IMR-90 (cell line): ENCODE measurements at regions not wholly inside any gene's neighbourhood (a gene's known extent, or its start where the extent isn't known, plus 50 kb on each side); places are given as distances from the start of the nearest gene placed in this dataset.
"Not testable (repeated sequence)": the region's sequence is repeated elsewhere in the genome, so short reads cannot be mapped to it uniquely, and the experiment has no call there.

Experiments
- ATAC-seq: fragments of 200-7000 bp; cut with Tn5 transposase; 2 replicates; pipeline ENCODE4 v1.9.1; 2020; ENCODE audit warnings: low read depth, mild to moderate bottlenecking, moderate library complexity
- BruUV-seq: library from RNA; stranded (reverse); fragments of 400-500 nt; replicated peaks from 2 replicates; lab custom pipeline; 2021; lab: Mats Ljungman, UMichigan
- CTCF ChIA-PET: fragments of 300-600 bp; formaldehyde crosslinking; extraction: SDS; loops from one replicate; lab custom pipeline; 2021; ENCODE audit warnings: antibody characterized with exemption; lab: Yijun Ruan, JAX
- POLR2A ChIA-PET: fragments of 300-600 bp; sonication (Branson Sonifier 250); formaldehyde crosslinking; loops from one replicate; lab custom pipeline; 2022; ENCODE audit warnings: antibody characterized with exemption; ENCODE audit not compliant: unreplicated experiment; lab: Charles Lee
- DNase-seq: peaks from one replicate; pipeline ENCODE4 v3.0.0; 2013
- H2AFZ ChIP-seq: replicated peaks from 2 replicates; pipeline ENCODE3; 2013; ENCODE audit warnings: low read length, mild to moderate bottlenecking; ENCODE audit not compliant: poor library complexity
- H2AK5ac ChIP-seq: 2 replicates; pipeline ENCODE4 v1.6.1; 2013; ENCODE audit warnings: low read depth, low read length, inconsistent platforms
- H2AK9ac ChIP-seq: replicated peaks from 2 replicates; pipeline ENCODE3; 2013; ENCODE audit warnings: mild to moderate bottlenecking, low read depth, low read length, moderate library complexity; ENCODE audit not compliant: poor library complexity
- H2BK120ac ChIP-seq: 2 replicates; pipeline ENCODE4 v1.6.1; 2013; ENCODE audit warnings: low read depth, low read length, inconsistent platforms
- H2BK15ac ChIP-seq: 3 replicates; pipeline ENCODE4 v1.6.1; 2013; ENCODE audit warnings: low read depth, low read length, inconsistent platforms
- H2BK20ac ChIP-seq: 2 replicates; pipeline ENCODE4 v1.6.1; 2013; ENCODE audit warnings: low read depth, mild to moderate bottlenecking, inconsistent platforms, low read length, moderate library complexity
- H2BK5ac ChIP-seq: 2 replicates; pipeline ENCODE4 v1.6.1; 2013; ENCODE audit warnings: mild to moderate bottlenecking, low read depth, low read length, inconsistent platforms; ENCODE audit not compliant: poor library complexity, severe bottlenecking
- H3K14ac ChIP-seq: replicated peaks from 2 replicates; pipeline ENCODE4 v1.6.1; 2013; ENCODE audit warnings: low read depth, low read length, inconsistent platforms
- H3K18ac ChIP-seq: 2 replicates; pipeline ENCODE4 v1.6.1; 2013; ENCODE audit warnings: low read depth, low read length, control low read depth
- H3K23ac ChIP-seq: 2 replicates; pipeline ENCODE4 v1.6.1; 2013; ENCODE audit warnings: low read depth, low read length, inconsistent platforms
- H3K27ac ChIP-seq: 2 replicates; pipeline ENCODE4 v1.5.1; 2013; ENCODE audit warnings: mild to moderate bottlenecking, control low read depth, low read length; ENCODE audit not compliant: insufficient read depth
- H3K27me3 ChIP-seq: 2 replicates; pipeline ENCODE4 v1.6.1; 2013; ENCODE audit warnings: low read length; ENCODE audit not compliant: control insufficient read depth, insufficient read depth
- H3K36me3 ChIP-seq: 2 replicates; pipeline ENCODE4 v1.6.1; 2013; ENCODE audit warnings: low read length, mixed read lengths; ENCODE audit not compliant: control insufficient read depth, insufficient read depth
- H3K4ac ChIP-seq: 2 replicates; pipeline ENCODE4 v1.6.1; 2013; ENCODE audit warnings: low read depth, low read length, inconsistent platforms
- H3K4me1 ChIP-seq: 2 replicates; pipeline ENCODE4 v1.6.1; 2013; ENCODE audit warnings: low read length, mixed read lengths; ENCODE audit not compliant: control insufficient read depth, insufficient read depth
- H3K4me2 ChIP-seq: 2 replicates; pipeline ENCODE4 v1.6.1; 2013; ENCODE audit warnings: low read depth, mild to moderate bottlenecking, control low read depth, low read length, moderate library complexity
- H3K4me3 ChIP-seq: 2 replicates; pipeline ENCODE4 v1.5.1; 2013; ENCODE audit warnings: low read depth, mild to moderate bottlenecking, control low read depth, low read length, moderate library complexity; ENCODE audit not compliant: insufficient read depth
- H3K56ac ChIP-seq: 2 replicates; pipeline ENCODE4 v1.6.1; 2013; ENCODE audit warnings: low read length, inconsistent platforms; ENCODE audit not compliant: insufficient read depth; ENCODE audit errors: extremely low read depth
- H3K79me1 ChIP-seq, 2 experiments: 2 replicates each; pipeline ENCODE4 v1.6.1; 2013; ENCODE audit warnings: low read length in 2 of 2, inconsistent platforms in 1 of 2, low read depth in 1 of 2
- H3K9ac ChIP-seq: 2 replicates; pipeline ENCODE4 v1.6.1; 2013; ENCODE audit warnings: low read depth, low read length, control low read depth
- H3K9me1 ChIP-seq: 2 replicates; pipeline ENCODE4 v1.6.1; 2013; ENCODE audit warnings: low read length, inconsistent platforms; ENCODE audit not compliant: insufficient read depth
- H3K9me3 ChIP-seq: 2 replicates; pipeline ENCODE4 v1.6.1; 2013; ENCODE audit warnings: low read length; ENCODE audit not compliant: control insufficient read depth, insufficient read depth
- H4K20me1 ChIP-seq: 2 replicates; pipeline ENCODE4 v1.6.1; 2013; ENCODE audit warnings: low read length, inconsistent platforms; ENCODE audit not compliant: insufficient read depth
- H4K5ac ChIP-seq: 2 replicates; pipeline ENCODE4 v1.6.1; 2013; ENCODE audit warnings: mild to moderate bottlenecking, low read depth, low read length, control low read depth
- H4K8ac ChIP-seq, 2 experiments: 2 replicates each; pipeline ENCODE4 v1.6.1; 2013; ENCODE audit warnings: low read depth in 2 of 2, low read length in 2 of 2, control low read depth in 1 of 2, inconsistent platforms in 1 of 2
- H4K91ac ChIP-seq: 2 replicates; pipeline ENCODE4 v1.6.1; 2013; ENCODE audit warnings: low read depth, low read length, inconsistent platforms; ENCODE audit not compliant: insufficient read depth
- CEBPB ChIP-seq: IDR thresholded peaks from 2 replicates; pipeline ENCODE4 v1.6.1; 2012; ENCODE audit warnings: low read depth, low read length, improper control_type of control experiment
- MAZ ChIP-seq: IDR thresholded peaks from 2 replicates; pipeline ENCODE4 v1.6.1; 2012; ENCODE audit warnings: low read depth, mild to moderate bottlenecking, low read length, improper control_type of control experiment, moderate library complexity, borderline replicate concordance
- MXI1 ChIP-seq: IDR thresholded peaks from 2 replicates; pipeline ENCODE4 v1.6.1; 2012; ENCODE audit warnings: low read depth, mild to moderate bottlenecking, low read length, moderate library complexity, borderline replicate concordance
- NFE2L2 ChIP-seq: fragments of 150-350 bp; IDR thresholded peaks from 2 replicates; pipeline ENCODE4 v1.6.1; 2016; ENCODE audit warnings: low read depth, mild to moderate bottlenecking, low read length
- RAD21 ChIP-seq: IDR thresholded peaks from 2 replicates; pipeline ENCODE4 v1.6.1; 2012; ENCODE audit warnings: low read length, improper control_type of control experiment
- RFX5 ChIP-seq: IDR thresholded peaks from 2 replicates; pipeline ENCODE4 v1.8.0; 2012; ENCODE audit warnings: low read depth, mild to moderate bottlenecking, low read length, moderate library complexity
- SMC3 ChIP-seq: fragments of 150-350 bp; IDR thresholded peaks from 2 replicates; pipeline ENCODE4 v1.6.1; 2016; ENCODE audit warnings: low read depth, mild to moderate bottlenecking, antibody characterized with exemption, low read length, moderate library complexity
- WGBS, 2 experiments: methylation state at CpG; one replicate each; pipeline versions ENCODE4 v1.1.5 to v1.1.7; 2013; ENCODE audit warnings: missing lambda C conversion rate in 2 of 2; ENCODE audit not compliant: insufficient read length in 1 of 2; ENCODE audit errors: extremely low coverage in 2 of 2; 5-methylcytosine and 5-hydroxymethylcytosine counted together
- dilution Hi-C: fragments of 300-500 bp; cut with HindIII; formaldehyde crosslinking; loops from one replicate; pipeline ENCODE4 v1.14.3; 2018; ENCODE audit warnings: low sequenced_read_pairs; ENCODE audit not compliant: unreplicated experiment
- in situ Hi-C: fragments of 300-500 bp; cut with MboI; formaldehyde crosslinking; loops from 3 replicates; pipeline ENCODE4 v1.14.3; 2019; ENCODE audit warnings: low sequenced_read_pairs, inconsistent platforms, mixed read lengths
- intact Hi-C: fragments of 100-400 bp; cut with micrococcal nuclease; formaldehyde crosslinking; loops from 2 replicates; pipeline ENCODE4 v1.10.0; 2022
- TF ChIP-seq, protein P1 (sequence below): conservative IDR thresholded peaks from 2 replicates; pipeline ENCODE4 v1.5.1; 2012; ENCODE audit warnings: mild to moderate bottlenecking, low read depth, low read length, improper control_type of control experiment

DNA sequence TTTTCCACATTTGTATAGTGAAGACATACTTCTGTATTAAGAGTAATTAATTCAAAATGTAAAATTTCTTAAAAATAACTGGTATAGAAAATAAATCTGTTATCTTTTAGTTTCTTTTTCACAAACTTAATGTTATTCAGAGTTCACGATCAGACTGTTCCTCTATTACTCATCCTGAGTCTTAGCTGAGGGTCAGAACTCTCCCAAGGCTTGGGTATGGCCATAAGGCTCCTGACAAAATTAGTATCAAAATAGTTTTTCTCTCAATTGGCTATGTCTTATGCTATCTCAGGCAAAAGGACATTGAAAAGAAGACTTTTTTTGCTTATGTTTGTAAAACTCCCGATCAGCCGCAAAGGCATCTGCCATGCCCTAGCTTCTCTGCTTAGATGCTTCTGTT lies 56.1 kb upstream of the NAB1 start:
- in situ Hi-C loops (no loop called here), dilution Hi-C loops (no loop called here), intact Hi-C loops (no loop called here)
- Histone ChIP-seq H3K27ac (no peak overlapping the region), H3K18ac (no peak overlapping the region), H3K4me2 (no peak overlapping the region), H4K91ac (no peak overlapping the region), H2AFZ (no peak overlapping the region), H3K9me3 (no peaks in the 10 kb centered on the region), H3K9ac (no peak overlapping the region), H3K56ac (no peak overlapping the region), H2BK120ac (no peak overlapping the region), H3K23ac (no peak overlapping the region), H4K20me1 (no peaks in the 10 kb centered on the region), H3K4me1 (no peaks in the 10 kb centered on the region), H2BK5ac (no peak overlapping the region), H2BK15ac (no peak overlapping the region), H3K36me3 (no peaks in the 10 kb centered on the region), H3K4me3 (no peak overlapping the region), H3K9me1 (no peaks in the 10 kb centered on the region), H3K14ac (no peak overlapping the region), H3K27me3 (peaks cover 2% of the 10 kb centered on the region; the same call in 1 of the 2 replicates), H2AK9ac (no peak overlapping the region), H2BK20ac (no peak overlapping the region), H4K5ac (no peak overlapping the region), H3K4ac (no peak overlapping the region), H3K79me1 (no peaks in the 10 kb centered on the region), H2AK5ac (no peak overlapping the region), H4K8ac (no peak overlapping the region)
- no TSS peak for BruUV-seq
- ATAC-seq, result no peak
- TF ChIP-seq MXI1, result no peak
- no peak for TF ChIP-seq SMC3
- no peak for TF ChIP-seq NFE2L2
- TF ChIP-seq RAD21, result no peak
- no peak for TF ChIP-seq CEBPB
- no peak for TF ChIP-seq MAZ
- TF ChIP-seq, protein P1, sequence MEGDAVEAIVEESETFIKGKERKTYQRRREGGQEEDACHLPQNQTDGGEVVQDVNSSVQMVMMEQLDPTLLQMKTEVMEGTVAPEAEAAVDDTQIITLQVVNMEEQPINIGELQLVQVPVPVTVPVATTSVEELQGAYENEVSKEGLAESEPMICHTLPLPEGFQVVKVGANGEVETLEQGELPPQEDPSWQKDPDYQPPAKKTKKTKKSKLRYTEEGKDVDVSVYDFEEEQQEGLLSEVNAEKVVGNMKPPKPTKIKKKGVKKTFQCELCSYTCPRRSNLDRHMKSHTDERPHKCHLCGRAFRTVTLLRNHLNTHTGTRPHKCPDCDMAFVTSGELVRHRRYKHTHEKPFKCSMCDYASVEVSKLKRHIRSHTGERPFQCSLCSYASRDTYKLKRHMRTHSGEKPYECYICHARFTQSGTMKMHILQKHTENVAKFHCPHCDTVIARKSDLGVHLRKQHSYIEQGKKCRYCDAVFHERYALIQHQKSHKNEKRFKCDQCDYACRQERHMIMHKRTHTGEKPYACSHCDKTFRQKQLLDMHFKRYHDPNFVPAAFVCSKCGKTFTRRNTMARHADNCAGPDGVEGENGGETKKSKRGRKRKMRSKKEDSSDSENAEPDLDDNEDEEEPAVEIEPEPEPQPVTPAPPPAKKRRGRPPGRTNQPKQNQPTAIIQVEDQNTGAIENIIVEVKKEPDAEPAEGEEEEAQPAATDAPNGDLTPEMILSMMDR, result no peak
- TF ChIP-seq RFX5, result no peak
- no CpG with 5 or more reads among the region's 3 CpGs for WGBS, 2 experiments
- ChIA-PET POLR2A (no interaction called here), CTCF (no interaction called here)
- DNase-seq, result peak; percentile 21

DNA sequence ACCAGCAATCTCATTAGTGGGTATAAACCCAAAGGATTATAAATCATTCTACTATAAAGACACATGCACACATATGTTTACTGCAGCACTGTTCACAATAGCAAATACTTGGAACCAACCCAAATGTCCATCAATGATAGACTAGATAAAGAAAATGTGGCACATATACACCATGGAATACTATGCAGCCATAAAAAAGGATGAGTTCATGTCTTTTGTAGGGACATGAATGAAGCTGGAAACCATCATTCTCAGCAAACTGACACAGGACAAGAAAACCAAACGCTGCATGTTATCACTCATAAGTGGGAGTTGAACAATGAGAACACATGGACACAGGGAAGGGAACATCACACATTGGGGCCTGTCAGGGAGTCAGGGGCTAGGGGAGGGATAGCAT lies 53.0 kb upstream of the NAB1 start:
- H3K23ac ChIP-seq, H3K4me1 ChIP-seq, H3K27me3 ChIP-seq, H2BK5ac ChIP-seq, H3K18ac ChIP-seq, H3K56ac ChIP-seq, dilution Hi-C loops, POLR2A ChIA-PET, H2BK20ac ChIP-seq, H3K36me3 ChIP-seq, CTCF ChIA-PET, H4K8ac ChIP-seq, H3K9me1 ChIP-seq, H3K79me1 ChIP-seq, H4K5ac ChIP-seq, H3K9ac ChIP-seq, H3K4me3 ChIP-seq, BruUV-seq, ATAC-seq, H3K4ac ChIP-seq, H2AK5ac ChIP-seq, H3K4me2 ChIP-seq, H2BK120ac ChIP-seq, H2AFZ ChIP-seq, H3K9me3 ChIP-seq, H4K20me1 ChIP-seq, H2AK9ac ChIP-seq, H3K27ac ChIP-seq, H4K91ac ChIP-seq, DNase-seq, H2BK15ac ChIP-seq, H3K14ac ChIP-seq, intact Hi-C loops, in situ Hi-C loops: not testable (repeated sequence)
- no CpG with 5 or more reads among the region's 1 CpG for WGBS, 2 experiments
